ENCODE measurements at regions not wholly inside any gene's neighbourhood (a gene's known extent, or its start where the extent isn't known, plus 50 kb on each side); places are given as distances from the start of the nearest gene placed in this dataset.

DNA sequence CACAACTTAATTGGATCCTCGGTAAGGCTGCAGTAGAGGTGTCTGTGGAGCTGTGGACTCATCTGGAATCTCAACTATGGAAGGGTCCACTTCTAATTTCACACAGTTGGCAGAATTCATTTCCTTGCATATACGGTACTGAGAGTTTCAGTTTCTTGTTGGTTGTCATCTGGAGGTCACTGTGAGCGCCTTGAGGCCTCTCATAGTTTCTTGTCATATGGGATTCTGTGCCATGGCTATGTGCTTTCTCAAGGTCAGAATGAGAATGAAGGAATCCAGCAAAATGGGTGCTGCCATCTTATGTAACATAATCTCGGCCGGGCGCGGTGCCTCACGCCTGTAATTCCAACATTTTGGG lies 298.2 kb downstream of the DOK5 start:
- Histone ChIP-seq H3K27ac (no peak overlapping the region), H3K4me3 (no peak overlapping the region), H3K9me3 (no peaks in the 10 kb centered on the region), H3K4me1 (no peaks in the 10 kb centered on the region), H3K27me3 (no peaks in the 10 kb centered on the region), H3K36me3 (no peaks in the 10 kb centered on the region)
- intact Hi-C loops (cut with DNase I) = no loop called here
- DNase-seq (ENCODE audit: extremely low spot score in 2 of 2) = no peak
- TF ChIP-seq, protein P1, sequence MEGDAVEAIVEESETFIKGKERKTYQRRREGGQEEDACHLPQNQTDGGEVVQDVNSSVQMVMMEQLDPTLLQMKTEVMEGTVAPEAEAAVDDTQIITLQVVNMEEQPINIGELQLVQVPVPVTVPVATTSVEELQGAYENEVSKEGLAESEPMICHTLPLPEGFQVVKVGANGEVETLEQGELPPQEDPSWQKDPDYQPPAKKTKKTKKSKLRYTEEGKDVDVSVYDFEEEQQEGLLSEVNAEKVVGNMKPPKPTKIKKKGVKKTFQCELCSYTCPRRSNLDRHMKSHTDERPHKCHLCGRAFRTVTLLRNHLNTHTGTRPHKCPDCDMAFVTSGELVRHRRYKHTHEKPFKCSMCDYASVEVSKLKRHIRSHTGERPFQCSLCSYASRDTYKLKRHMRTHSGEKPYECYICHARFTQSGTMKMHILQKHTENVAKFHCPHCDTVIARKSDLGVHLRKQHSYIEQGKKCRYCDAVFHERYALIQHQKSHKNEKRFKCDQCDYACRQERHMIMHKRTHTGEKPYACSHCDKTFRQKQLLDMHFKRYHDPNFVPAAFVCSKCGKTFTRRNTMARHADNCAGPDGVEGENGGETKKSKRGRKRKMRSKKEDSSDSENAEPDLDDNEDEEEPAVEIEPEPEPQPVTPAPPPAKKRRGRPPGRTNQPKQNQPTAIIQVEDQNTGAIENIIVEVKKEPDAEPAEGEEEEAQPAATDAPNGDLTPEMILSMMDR (IDR thresholded peaks at IDR 0.05) = no peak
- TF ChIP-seq POLR2A (IDR thresholded peaks at IDR 0.05) = no peak
- no peak for TF ChIP-seq POLR2AphosphoS5 (IDR thresholded peaks at IDR 0.05; ENCODE audit: insufficient read depth in 1 of 2, low read depth in 1 of 2)

DNA sequence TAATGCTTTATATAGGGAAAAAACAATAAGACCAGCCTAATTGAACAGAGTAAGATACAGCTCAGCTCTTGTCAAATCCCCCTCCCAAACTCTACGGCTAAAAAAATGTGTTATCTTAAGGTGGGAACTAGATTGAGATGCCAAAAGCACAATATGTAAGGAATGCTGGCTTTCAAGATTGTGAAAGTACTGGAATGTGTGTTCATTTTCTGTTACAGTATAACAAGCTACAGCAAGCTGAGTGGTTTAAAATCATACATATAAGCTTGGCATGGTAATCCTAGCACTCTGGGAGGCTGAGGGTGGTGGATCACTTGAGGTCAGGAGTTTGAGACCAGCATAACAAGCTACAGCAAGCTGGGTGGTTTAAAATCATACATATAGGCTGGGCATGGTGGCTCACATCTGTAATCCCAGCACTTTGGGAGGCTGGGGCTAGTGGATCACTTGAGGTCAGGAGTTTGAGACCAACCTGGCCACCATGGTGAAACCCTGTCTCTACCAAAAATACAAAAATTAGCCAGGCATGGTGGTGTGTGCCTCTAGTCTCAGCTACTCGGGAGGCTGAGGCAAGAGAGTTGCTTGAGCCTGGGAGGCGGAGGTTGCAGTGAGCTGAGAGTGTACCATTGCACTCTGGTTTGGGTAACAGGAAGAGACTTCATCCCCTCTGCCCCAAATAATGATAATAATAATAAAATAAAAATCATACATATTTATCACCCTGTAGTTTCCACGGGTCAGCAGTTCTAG lies 297.7 kb downstream of the DOK5 start:
- no peak for DNase-seq (ENCODE audit: extremely low spot score in 2 of 2)
- TF ChIP-seq, protein P1 (IDR thresholded peaks at IDR 0.05) = no peak
- TF ChIP-seq POLR2A (IDR thresholded peaks at IDR 0.05) (no peak), POLR2AphosphoS5 (IDR thresholded peaks at IDR 0.05; ENCODE audit: insufficient read depth in 1 of 2, low read depth in 1 of 2) (no peak)
- H3K9me3 ChIP-seq = no peaks in the 10 kb centered on the region
- H3K27ac ChIP-seq = no peak overlapping the region
- intact Hi-C loops (cut with DNase I) = no loop called here
- H3K27me3 ChIP-seq = no peaks in the 10 kb centered on the region
- no peak overlapping the region for H3K4me3 ChIP-seq
- H3K4me1 ChIP-seq = no peaks in the 10 kb centered on the region
- no peaks in the 10 kb centered on the region for H3K36me3 ChIP-seq

DNA sequence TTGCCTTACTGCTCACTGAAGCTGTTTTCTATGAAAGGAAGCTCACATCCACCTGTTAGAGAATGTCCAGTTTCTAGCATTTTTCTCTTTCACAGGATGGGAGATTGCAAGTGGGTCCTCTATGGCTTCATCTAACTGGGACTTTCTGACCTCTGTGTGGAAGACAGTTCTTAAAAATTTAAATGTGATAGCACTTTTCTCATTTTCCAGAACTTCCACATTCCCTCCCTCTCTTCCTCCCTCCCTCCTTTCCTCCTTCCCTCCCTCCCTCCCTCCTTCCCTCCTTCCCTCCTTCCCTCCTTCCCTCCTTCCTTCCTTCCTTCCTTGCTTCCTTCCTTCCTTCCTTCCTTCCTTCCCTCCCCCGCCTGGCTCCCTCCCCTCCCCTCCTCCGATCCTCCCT lies 291.1 kb downstream of the DOK5 start:
- DNase-seq (ENCODE audit: extremely low spot score in 2 of 2) = no peak
- H3K27ac ChIP-seq = no peak overlapping the region
- H3K9me3 ChIP-seq = no peaks in the 10 kb centered on the region
- no peaks in the 10 kb centered on the region for H3K4me1 ChIP-seq
- TF ChIP-seq, protein P1 (IDR thresholded peaks at IDR 0.05) = no peak
- TF ChIP-seq POLR2AphosphoS5 (IDR thresholded peaks at IDR 0.05; ENCODE audit: insufficient read depth in 1 of 2, low read depth in 1 of 2) (no peak), POLR2A (IDR thresholded peaks at IDR 0.05) (no peak)
- intact Hi-C loops (cut with DNase I) = no loop called here
- no peaks in the 10 kb centered on the region for H3K36me3 ChIP-seq
- H3K27me3 ChIP-seq = no peaks in the 10 kb centered on the region
- H3K4me3 ChIP-seq = no peak overlapping the region

DNA sequence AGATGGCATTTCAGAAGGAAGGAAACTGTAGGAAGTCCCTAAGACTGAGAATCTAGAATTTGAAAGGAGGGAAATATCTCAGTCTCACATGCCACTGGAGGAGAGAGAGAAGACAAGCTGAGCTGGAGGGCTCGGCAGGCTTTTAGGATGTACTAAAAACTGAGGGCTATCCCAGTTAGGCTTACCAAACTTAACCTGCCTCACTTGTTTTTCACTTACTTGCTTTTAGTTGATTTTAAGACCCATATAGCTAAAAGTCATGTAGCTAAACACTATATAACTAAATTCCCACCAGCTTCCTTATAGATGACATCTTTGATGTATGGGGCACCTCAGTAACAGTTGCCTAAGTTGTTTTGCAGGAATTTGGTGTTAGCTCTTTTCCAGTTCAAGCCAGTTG lies 288.0 kb downstream of the DOK5 start:
- TF ChIP-seq, protein P1 (IDR thresholded peaks at IDR 0.05) = no peak
- no peak for TF ChIP-seq POLR2AphosphoS5 (IDR thresholded peaks at IDR 0.05; ENCODE audit: insufficient read depth in 1 of 2, low read depth in 1 of 2)
- no peak for TF ChIP-seq POLR2A (IDR thresholded peaks at IDR 0.05)
- no peak for DNase-seq (ENCODE audit: extremely low spot score in 2 of 2)
- H3K27me3 ChIP-seq = no peaks in the 10 kb centered on the region
- H3K9me3 ChIP-seq = no peaks in the 10 kb centered on the region
- H3K4me1 ChIP-seq = no peaks in the 10 kb centered on the region
- H3K4me3 ChIP-seq = no peak overlapping the region
- intact Hi-C loops (cut with DNase I) = no loop called here
- no peak overlapping the region for H3K27ac ChIP-seq
- H3K36me3 ChIP-seq = no peaks in the 10 kb centered on the region

DNA sequence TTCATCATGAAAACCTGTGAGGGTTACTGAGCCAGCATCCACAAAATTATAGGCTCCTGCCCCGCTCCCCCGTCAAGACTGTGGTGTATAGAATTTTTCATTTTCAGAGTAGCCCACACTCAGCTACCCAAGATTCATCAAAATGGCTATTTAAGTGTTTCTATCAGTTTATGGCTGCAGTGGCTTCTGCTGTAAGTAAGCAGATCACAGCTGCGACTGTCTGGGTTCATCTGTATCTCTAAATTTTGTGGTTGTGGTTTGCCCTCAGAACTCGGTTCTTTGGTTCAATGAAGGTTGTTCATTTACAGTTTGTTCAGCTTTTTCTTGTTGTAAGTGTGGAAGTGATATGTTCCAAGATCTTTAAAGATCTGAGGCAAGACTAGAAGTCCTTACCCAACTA lies 284.2 kb downstream of the DOK5 start:
- H3K9me3 ChIP-seq = no peaks in the 10 kb centered on the region
- H3K4me3 ChIP-seq = no peak overlapping the region
- no peaks in the 10 kb centered on the region for H3K4me1 ChIP-seq
- H3K36me3 ChIP-seq = no peaks in the 10 kb centered on the region
- TF ChIP-seq POLR2A (IDR thresholded peaks at IDR 0.05) (no peak), POLR2AphosphoS5 (IDR thresholded peaks at IDR 0.05; ENCODE audit: insufficient read depth in 1 of 2, low read depth in 1 of 2) (no peak)
- TF ChIP-seq, protein P1 (IDR thresholded peaks at IDR 0.05) = no peak
- intact Hi-C loops (cut with DNase I) = no loop called here
- no peak overlapping the region for H3K27ac ChIP-seq
- no peak for DNase-seq (ENCODE audit: extremely low spot score in 2 of 2)
- no peaks in the 10 kb centered on the region for H3K27me3 ChIP-seq

Measured in vagina (tissue), 2 donors.